Activated T-helper 2 cell treated with anti-CD3 and anti-CD28 coated beads, Interferon-gamma antibody, Interleukin-2, Interleukin-4, amounts not matched to agents 10 μg/mL and 5 μg/mL and 100 μg/mL, durations not matched to agents 14 hours and 24 hours and 36 hours (primary cell): ENCODE measurements at regions not wholly inside any gene's neighbourhood (a gene's known extent, or its start where the extent isn't known, plus 50 kb on each side); places are given as distances from the start of the nearest gene placed in this dataset.

Experiments used
- DNase-seq: peaks from one replicate; pipeline ENCODE4 v3.0.0; 2021; ENCODE audit warnings: low spot score
- H3K27ac Mint-ChIP-seq: one replicate; pipeline ENCODE4 v1.8.0; 2021; ENCODE audit warnings: mixed read lengths
- H3K27me3 Mint-ChIP-seq: one replicate; pipeline ENCODE4 v1.8.0; 2021; ENCODE audit warnings: low read depth, mixed read lengths
- H3K36me3 Mint-ChIP-seq: one replicate; pipeline ENCODE4 v1.8.0; 2021; ENCODE audit warnings: low read depth, mixed read lengths
- H3K4me1 Mint-ChIP-seq: one replicate; pipeline ENCODE4 v1.8.0; 2021; ENCODE audit warnings: low read depth, mixed read lengths
- H3K4me3 Mint-ChIP-seq: one replicate; pipeline ENCODE4 v1.8.0; 2021; ENCODE audit warnings: low read depth, mild to moderate bottlenecking, moderate library complexity, mixed read lengths
- H3K9me3 Mint-ChIP-seq: one replicate; pipeline ENCODE4 v1.8.0; 2021; ENCODE audit warnings: mixed read lengths
- intact Hi-C: fragments of 100-400 bp; cut with micrococcal nuclease; formaldehyde crosslinking; loops from one replicate; pipeline ENCODE4 v1.15.1; 2023

- H3K27me3 Mint-ChIP-seq: peaks cover 13% of the 10 kb centered on the region
- no peak overlapping the region for H3K27ac Mint-ChIP-seq
- H3K9me3 Mint-ChIP-seq: no peaks in the 10 kb centered on the region
- intact Hi-C loops: no loop called here
- no peak overlapping the region for H3K4me3 Mint-ChIP-seq
- no peak for DNase-seq
- no peaks in the 10 kb centered on the region for H3K4me1 Mint-ChIP-seq
- no peaks in the 10 kb centered on the region for H3K36me3 Mint-ChIP-seq
Observed at GRCh38 chr15:39473298-39473947, 107.5 kb upstream of the THBS1 start.

GRCh38 chr15:39474657-39475056 lies 106.2 kb upstream of the THBS1 start:
- no peaks in the 10 kb centered on the region for H3K36me3 Mint-ChIP-seq
- intact Hi-C loops: no loop called here

DNA sequence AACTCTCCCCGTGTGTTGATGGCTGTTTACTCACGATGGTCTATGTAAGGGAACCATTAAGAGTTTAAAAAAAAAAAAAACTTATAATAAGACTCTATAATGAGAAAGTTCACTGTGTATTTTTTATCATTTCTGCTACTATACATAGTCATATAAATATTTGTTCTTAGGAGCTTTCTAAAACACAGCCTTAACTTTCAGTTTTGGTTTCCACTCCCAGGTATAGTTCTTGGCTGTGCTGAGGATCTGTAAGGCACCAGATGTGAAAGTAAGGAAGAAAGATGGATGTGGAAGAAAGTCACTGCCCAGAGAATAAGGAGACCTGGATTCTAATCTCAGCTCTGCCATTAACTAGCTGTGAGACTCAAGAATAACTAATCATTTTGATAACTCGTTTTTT lies 101.9 kb upstream of the THBS1 start:
- Mint-ChIP-seq H3K36me3 (no peaks in the 10 kb centered on the region), H3K9me3 (no peaks in the 10 kb centered on the region), H3K27ac (no peak overlapping the region), H3K4me1 (no peaks in the 10 kb centered on the region), H3K27me3 (peaks cover 19% of the 10 kb centered on the region), H3K4me3 (no peak overlapping the region)
- no peak for DNase-seq
- intact Hi-C loops: no loop called here

More at GRCh38 chr15:39474657-39475056, 106.2 kb upstream of the THBS1 start:
- H3K27me3 Mint-ChIP-seq: peaks cover 15% of the 10 kb centered on the region
- H3K4me3 Mint-ChIP-seq: no peak overlapping the region
- no peaks in the 10 kb centered on the region for H3K9me3 Mint-ChIP-seq
- no peak overlapping the region for H3K27ac Mint-ChIP-seq
- no peak for DNase-seq
- no peaks in the 10 kb centered on the region for H3K4me1 Mint-ChIP-seq

- no peaks in the 10 kb centered on the region for H3K4me1 Mint-ChIP-seq
- no peak overlapping the region for H3K4me3 Mint-ChIP-seq
- intact Hi-C loops: no loop called here
- no peak overlapping the region for H3K27ac Mint-ChIP-seq
- H3K36me3 Mint-ChIP-seq: no peaks in the 10 kb centered on the region
- peaks cover 22% of the 10 kb centered on the region for H3K27me3 Mint-ChIP-seq
- H3K9me3 Mint-ChIP-seq: no peaks in the 10 kb centered on the region
- no peak for DNase-seq
Observed at GRCh38 chr15:39479911-39480310, 101.0 kb upstream of the THBS1 start.

- Mint-ChIP-seq H3K36me3 (no peaks in the 10 kb centered on the region), H3K9me3 (no peaks in the 10 kb centered on the region), H3K4me1 (no peaks in the 10 kb centered on the region), H3K27ac (no peak overlapping the region), H3K4me3 (no peak overlapping the region), H3K27me3 (peaks cover 19% of the 10 kb centered on the region)
- DNase-seq: no peak
- intact Hi-C loops: no loop called here
Observed at GRCh38 chr15:39482459-39482858, 98.4 kb upstream of the THBS1 start.

DNA sequence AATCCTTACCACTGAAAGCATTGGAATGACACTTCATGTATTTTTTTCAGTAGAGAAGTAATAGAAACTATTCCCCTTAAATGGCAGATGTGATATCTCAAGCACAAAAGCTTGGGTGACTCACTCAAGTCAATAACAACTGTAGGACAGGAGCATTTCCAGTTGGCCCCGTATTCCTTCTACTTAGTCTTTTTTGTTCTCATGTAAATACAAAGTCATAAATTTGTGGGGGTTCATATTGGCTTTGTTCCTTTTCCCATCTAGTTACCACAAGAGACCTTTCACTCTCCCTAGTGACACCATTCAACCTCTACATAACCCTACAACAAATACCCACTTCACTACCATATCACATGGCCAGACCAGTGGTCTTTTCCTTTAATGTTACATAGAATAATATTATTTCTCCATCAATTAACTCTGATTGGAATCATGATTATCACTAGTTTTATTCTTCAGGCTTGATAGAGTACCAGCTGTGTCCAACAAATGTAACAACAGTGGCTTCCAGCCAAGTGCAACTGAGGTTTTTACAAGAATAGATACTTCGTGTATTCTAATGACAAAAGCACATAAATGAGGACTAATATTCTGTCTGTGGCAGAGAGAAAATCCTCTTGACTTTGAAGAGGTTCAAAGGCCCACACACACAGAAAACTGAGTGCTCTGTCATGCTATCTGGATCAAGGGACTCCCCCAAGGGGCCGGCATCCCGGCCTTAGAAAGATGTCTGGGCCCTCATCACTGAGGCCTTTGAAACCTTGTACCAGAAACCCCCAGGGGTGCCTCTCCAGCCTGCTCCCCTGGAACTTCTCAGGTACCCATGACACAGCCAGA lies 94.0 kb upstream of the THBS1 start:
- H3K27ac Mint-ChIP-seq: no peak overlapping the region
- H3K4me3 Mint-ChIP-seq: no peak overlapping the region
- H3K9me3 Mint-ChIP-seq: no peaks in the 10 kb centered on the region
- peaks cover 14% of the 10 kb centered on the region for H3K27me3 Mint-ChIP-seq
- no peaks in the 10 kb centered on the region for H3K36me3 Mint-ChIP-seq
- no peaks in the 10 kb centered on the region for H3K4me1 Mint-ChIP-seq
- DNase-seq: no peak
- intact Hi-C loops: no loop called here

DNA sequence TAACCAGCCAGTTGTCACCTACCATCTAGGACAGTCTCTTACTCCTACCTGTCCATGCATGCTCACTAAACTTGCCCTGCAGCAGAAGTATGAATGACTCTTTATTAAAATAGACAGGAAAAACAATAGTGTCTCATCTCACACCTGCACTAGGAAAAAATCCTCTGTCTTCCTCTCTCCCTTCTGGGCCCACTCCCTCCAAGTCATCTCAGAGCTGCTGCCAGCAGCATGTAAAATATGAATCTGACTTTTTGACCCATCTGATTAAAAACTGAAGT lies 93.5 kb upstream of the THBS1 start:
- H3K36me3 Mint-ChIP-seq: no peaks in the 10 kb centered on the region
- peaks cover 13% of the 10 kb centered on the region for H3K27me3 Mint-ChIP-seq
- no peaks in the 10 kb centered on the region for H3K9me3 Mint-ChIP-seq
- H3K4me1 Mint-ChIP-seq: no peaks in the 10 kb centered on the region
- no peak overlapping the region for H3K27ac Mint-ChIP-seq
- DNase-seq: no peak
- no peak overlapping the region for H3K4me3 Mint-ChIP-seq
- intact Hi-C loops: no loop called here

DNA sequence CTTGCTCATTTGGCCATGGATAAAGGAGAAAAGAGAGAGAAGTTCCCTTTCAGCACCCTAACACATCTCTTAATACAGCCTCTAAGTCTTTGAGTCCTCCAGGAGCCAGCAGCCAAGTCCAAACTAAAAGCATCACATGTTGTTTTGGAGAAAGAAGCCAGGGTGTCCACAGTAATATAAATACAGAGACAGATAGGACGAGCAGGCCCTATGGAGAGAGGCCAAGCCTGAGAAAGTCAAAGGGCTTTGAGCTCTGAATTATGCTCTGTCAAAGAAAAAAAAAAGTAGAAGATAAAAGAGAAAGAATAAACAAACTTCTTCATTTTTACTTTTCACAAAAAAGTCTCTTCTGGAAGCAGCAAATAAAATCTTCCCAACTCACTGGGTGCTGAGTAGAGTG lies 92.4 kb upstream of the THBS1 start:
- intact Hi-C loops: no loop called here
- no peak overlapping the region for H3K4me3 Mint-ChIP-seq
- peaks cover 17% of the 10 kb centered on the region for H3K27me3 Mint-ChIP-seq
- no peak overlapping the region for H3K27ac Mint-ChIP-seq
- H3K36me3 Mint-ChIP-seq: no peaks in the 10 kb centered on the region
- no peaks in the 10 kb centered on the region for H3K9me3 Mint-ChIP-seq
- no peak for DNase-seq
- H3K4me1 Mint-ChIP-seq: no peaks in the 10 kb centered on the region

- Mint-ChIP-seq H3K27me3 (peaks cover 20% of the 10 kb centered on the region), H3K36me3 (no peaks in the 10 kb centered on the region)
Observed at GRCh38 chr15:39488961-39489360, 91.9 kb upstream of the THBS1 start.

GRCh38 chr15:39491115-39491885 lies 89.6 kb upstream of the THBS1 start:
- Mint-ChIP-seq H3K4me3 (no peak overlapping the region), H3K4me1 (peaks cover 3% of the 10 kb centered on the region), H3K9me3 (no peaks in the 10 kb centered on the region), H3K27ac (no peak overlapping the region), H3K27me3 (peaks cover 20% of the 10 kb centered on the region), H3K36me3 (no peaks in the 10 kb centered on the region)
- DNase-seq: no peak
- intact Hi-C loops: loop anchor here (10.0 kb wide), 2 partner anchors 76 to 776 kb away; no protein-coding TSS in a partner anchor

More at GRCh38 chr15:39488961-39489360, 91.9 kb upstream of the THBS1 start:
- Mint-ChIP-seq H3K4me1 (no peaks in the 10 kb centered on the region), H3K9me3 (no peaks in the 10 kb centered on the region), H3K4me3 (no peak overlapping the region), H3K27ac (no peak overlapping the region)
- no peak for DNase-seq
- intact Hi-C loops: no loop called here

GRCh38 chr15:39491886-39492490 lies 88.9 kb upstream of the THBS1 start:
- Mint-ChIP-seq H3K27ac (no peak overlapping the region), H3K27me3 (peaks cover 23% of the 10 kb centered on the region), H3K4me1 (peaks cover 3% of the 10 kb centered on the region), H3K36me3 (no peaks in the 10 kb centered on the region), H3K9me3 (no peaks in the 10 kb centered on the region), H3K4me3 (no peak overlapping the region)
- intact Hi-C loops: loop anchor here (10.0 kb wide), 2 partner anchors 77 to 777 kb away; no protein-coding TSS in a partner anchor
- no peak for DNase-seq

DNA sequence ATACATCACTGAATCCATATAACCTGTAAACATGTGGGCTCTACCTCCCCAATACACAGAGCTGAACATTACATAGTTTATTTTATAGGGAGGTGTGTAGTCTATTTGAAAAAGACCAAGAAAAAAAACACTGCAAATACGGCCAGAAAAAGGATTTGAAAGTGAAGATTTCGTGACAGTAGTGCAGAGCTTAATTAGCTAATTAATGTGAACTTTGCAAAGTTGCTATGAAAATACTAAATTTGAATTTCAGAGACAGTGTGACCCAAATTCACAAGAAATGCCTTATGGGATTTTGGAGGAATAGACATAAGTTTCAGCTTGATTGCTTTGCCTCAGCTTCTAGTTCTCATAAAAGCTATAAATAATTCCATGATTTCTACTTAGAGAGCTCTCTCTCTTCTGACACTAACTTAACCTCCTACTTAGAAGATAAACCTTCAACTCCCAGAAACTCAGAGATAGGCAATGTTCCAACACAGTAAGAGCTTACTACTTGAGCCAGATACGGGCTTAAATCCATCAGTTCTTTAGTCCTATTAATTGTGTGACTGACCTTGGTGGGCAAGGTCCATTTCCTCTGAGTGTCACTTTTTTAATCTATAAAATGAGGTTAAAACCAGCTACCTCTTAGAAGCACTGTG lies 87.3 kb upstream of the THBS1 start:
- Mint-ChIP-seq H3K4me3 (no peak overlapping the region), H3K27me3 (peaks cover 23% of the 10 kb centered on the region), H3K4me1 (peaks cover 16% of the 10 kb centered on the region), H3K9me3 (no peaks in the 10 kb centered on the region), H3K36me3 (no peaks in the 10 kb centered on the region), H3K27ac (no peak overlapping the region)
- intact Hi-C loops: loop anchor here (10.0 kb wide), 2 partner anchors 79 to 779 kb away; no protein-coding TSS in a partner anchor
- DNase-seq: no peak
